NCI-H1105 (cell line): ENCODE measurements at regions not wholly inside any gene's neighbourhood (a gene's known extent, or its start where the extent isn't known, plus 50 kb on each side); places are given as distances from the start of the nearest gene placed in this dataset.
"Not testable (repeated sequence)": the region's sequence is repeated elsewhere in the genome, so short reads cannot be mapped to it uniquely, and the experiment has no call there.

Experiments used
- DNase-seq: peaks from one replicate; lab custom pipeline; 2025; lab: John Stamatoyannopoulos, UW

DNA sequence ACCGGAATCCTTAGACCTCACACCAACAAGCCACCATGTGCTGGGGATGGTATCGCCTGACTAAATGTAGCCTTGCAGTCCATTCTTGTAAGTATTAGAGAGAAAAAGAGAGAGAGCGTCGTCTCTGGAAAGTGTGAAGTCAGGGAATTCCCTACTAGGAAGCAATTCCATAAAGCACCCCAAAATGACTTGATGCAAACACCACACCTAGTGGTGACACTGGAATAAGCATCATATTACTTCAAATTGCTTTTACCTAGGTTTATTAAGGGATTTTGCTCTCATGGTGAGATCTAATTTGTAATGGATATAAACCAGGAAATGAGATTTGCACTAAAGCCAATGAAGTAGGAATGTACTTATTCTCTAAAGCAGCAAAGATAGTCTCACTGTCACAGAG, 111.4 kb upstream of the METTL9 start:
- DNase-seq: not testable (repeated sequence)

DNA sequence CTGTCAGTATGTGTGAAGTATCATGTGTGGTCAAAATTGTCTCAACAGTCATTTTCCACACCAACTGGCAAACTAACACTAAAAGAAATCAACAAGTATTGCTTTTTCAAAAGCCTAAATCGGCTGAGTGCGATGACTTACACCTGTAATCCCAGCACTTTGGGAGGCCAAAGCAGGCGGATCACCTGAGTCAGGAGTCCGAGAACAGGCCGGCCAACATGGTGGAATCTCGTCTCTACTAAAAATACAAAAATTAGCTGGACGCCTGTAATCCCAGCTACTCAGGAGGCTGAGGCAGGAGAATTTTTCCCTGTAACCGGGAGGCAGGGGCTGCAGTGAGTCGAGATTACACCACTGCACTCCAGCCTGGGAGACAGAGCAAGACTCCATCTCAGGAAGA, 100.3 kb upstream of the METTL9 start:
- DNase-seq: not testable (repeated sequence)

DNA sequence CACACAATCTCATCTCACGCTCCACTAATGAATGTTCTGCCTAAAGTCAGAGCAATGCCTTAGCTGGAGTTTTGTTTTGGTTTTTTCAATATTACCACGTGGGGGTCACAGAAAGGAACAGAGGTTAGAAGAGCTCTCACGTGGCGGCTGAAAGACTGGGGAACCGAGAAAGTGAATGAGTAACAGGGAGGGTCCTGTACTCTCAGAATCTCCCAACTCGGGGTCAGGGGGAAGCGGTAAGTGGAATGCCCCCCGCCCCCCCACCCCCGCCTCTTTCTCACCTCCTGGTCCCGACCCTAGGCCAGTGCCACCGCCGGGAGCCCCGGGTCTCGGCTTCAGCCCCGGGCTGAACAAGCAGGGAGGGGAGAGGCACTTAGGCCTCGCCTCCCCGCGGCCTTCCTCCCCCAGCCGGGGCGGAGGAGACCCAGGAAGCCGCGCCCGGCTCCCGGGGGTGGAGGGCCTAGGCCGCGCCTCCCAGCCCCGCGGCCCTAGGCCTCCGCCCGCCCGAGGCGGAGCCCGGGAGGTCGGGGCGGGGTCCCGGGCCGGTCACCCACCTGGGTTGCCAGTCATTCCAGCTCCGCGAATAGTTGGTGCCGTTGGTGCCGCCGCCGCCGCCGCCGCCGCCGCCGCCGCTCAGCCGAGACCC, 98.0 kb upstream of the METTL9 start:
- DNase-seq: not testable (repeated sequence)

GRCh38 chr16:21501869-21502667, 97.3 kb upstream of the METTL9 start:
- DNase-seq: peak; percentile 88

- not testable (repeated sequence) for DNase-seq
These were observed 95.8 kb upstream of the METTL9 start for GRCh38 chr16:21503574-21503920.

DNA sequence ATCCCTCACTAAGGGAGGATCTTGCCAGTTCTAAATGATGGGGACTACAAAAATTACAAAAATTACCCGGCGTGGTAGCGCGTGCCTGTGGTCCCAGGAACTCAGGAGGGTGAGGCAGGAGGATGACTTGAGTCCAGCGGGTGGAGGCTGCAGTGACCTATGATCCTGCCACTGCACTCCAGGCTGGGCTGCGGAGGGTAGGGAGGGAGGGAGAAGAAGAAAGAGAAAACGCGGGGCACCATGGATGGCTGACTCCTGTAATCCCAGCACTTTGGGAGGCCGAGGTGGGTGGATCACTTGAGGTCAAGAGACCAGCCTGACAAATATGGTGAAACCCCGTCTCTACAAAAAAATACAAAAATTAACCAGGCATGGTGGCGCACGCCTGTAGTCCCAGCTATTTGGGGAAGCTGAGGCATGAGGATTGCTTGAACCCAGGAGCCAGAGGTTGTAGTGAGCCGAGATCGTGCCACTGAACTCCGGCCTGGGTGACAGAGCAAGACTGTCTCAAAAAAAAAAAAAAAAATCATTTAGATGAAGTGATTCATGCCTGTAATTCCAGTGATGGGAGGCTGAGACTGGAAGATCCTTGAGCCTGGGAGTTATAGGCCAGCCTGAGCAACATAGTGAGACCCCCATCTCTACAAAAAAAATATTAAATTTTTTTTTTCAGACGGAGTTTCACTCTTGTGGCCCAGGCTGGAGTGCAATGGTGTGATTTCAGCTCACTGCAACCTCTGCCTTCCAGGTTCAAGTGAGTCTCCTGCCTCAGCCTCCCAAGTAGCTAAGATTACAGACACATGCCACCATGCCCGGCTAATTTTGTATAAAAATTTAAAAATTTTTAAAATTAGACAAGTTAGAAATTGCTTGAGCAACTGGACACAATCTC, 95.2 kb upstream of the METTL9 start:
- DNase-seq: not testable (repeated sequence)

DNA sequence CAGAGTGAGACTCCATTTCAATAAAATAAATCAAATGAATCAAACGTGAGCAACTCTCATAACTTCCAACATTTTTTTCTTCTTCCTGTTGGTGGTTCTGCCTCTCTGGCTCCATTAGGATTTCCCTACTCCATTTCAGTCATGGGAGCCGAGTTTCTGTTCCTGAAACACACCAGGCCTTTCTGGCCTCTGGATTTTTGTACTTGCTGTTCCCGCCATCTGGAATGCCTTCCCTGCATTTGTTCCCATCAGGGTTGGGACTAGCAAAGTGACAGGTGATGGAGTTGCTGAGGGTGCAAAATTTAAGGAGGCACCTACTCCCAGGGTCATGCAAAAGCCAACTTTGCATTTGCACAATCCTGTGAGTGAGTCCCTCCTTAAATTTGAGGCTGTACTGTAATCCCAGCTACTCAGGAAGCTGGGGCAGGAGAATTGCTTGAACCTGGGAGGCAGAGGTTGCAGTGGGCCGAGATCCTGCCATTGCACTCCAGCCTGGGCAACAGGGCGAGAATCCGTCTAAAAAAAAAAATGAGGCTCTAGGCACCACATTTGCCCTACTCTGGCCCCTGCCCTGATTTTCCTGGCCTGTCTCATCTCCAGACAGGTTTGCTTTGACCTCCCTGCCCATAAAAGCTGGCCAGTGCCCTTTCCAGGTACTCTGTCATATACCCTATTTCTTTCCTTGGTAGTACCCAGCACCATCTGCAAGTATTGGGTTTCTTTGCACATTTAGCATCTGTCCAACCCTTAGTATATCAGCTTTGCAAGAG, 93.4 kb upstream of the METTL9 start:
- DNase-seq: not testable (repeated sequence)

GRCh38 chr16:21506857-21507456, 92.4 kb upstream of the METTL9 start:
- not testable (repeated sequence) for DNase-seq

GRCh38 chr16:21507631-21508305, 91.6 kb upstream of the METTL9 start:
- DNase-seq: not testable (repeated sequence)

GRCh38 chr16:21508661-21509436, 90.5 kb upstream of the METTL9 start:
- not testable (repeated sequence) for DNase-seq

- not testable (repeated sequence) for DNase-seq
These were observed 89.8 kb upstream of the METTL9 start for GRCh38 chr16:21509437-21510086.

GRCh38 chr16:21510869-21511255, 88.5 kb upstream of the METTL9 start:
- not testable (repeated sequence) for DNase-seq

- not testable (repeated sequence) for DNase-seq
These were observed 87.8 kb upstream of the METTL9 start for GRCh38 chr16:21511315-21512210.

DNA sequence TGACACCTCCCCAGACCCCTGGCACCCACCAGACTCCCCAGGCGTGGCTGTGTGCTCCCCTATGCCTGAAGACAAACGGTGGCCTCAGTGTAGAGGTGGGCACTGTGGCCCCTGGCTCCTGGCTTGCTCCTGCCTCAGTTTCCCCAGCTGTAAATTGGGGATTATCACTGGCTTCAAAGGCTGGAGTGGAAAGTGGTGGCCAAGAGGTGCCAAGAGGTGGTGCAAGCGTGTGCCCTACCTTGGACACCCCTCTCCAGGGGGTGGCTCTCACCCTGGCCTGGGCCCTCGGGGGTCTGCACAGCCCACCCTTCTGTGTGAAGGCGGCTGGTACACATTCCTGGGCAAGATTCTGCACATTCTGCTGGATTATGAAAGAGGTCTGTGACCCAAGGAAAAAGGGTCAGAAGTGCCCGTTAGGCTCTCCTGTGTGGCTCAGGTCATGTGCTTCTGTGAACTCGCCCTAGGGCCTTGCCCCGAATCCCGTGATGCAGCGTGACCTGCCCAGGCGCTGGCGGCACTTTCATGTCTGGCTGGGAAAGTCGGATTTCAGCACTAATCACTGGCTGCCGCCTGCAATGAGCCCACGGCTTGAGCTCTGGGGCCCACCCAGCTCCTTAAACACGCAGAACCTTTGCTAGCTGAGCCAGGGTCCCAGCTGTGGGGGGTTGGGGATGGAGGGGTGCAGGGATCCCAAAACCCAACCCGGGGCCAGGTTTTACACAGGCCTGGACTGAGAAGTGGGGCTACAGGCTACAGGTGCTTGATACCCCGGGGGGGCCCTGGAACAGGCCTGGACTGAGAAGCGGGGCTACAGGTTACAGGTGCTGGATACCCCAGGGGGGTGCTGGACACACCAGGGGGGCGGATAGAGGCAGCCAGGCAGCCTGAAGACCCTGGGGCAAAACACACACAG, 86.8 kb upstream of the METTL9 start:
- not testable (repeated sequence) for DNase-seq

DNA sequence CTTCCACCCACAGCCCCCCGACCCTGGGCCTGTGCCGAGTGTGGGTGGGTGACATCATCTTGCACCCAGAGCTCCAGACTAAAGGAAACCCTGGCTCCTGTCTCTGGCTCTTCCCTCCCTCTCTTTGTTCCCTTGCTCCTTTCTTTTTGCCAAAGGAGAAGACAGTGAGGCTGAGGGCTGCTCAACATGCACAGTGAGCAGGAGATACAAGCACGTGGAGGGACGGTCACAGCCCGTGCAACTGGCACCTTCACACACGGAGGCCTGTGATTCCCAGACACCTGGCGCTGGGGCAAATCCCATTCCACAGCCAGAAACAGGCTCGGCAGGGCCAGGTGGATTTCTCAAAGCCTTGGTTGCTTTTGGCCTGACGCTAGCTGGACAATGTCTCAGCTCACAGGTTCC, 86.0 kb upstream of the METTL9 start:
- not testable (repeated sequence) for DNase-seq

- DNase-seq: not testable (repeated sequence)
These were observed 85.4 kb upstream of the METTL9 start for GRCh38 chr16:21513812-21514473.

- DNase-seq: not testable (repeated sequence)
These were observed 84.9 kb upstream of the METTL9 start for GRCh38 chr16:21514474-21514840.
